ENCODE measurements at regions not wholly inside any gene's neighbourhood (a gene's known extent, or its start where the extent isn't known, plus 50 kb on each side); places are given as distances from the start of the nearest gene placed in this dataset.
"Not testable (repeated sequence)": the region's sequence is repeated elsewhere in the genome, so short reads cannot be mapped to it uniquely, and the experiment has no call there.

DNA sequence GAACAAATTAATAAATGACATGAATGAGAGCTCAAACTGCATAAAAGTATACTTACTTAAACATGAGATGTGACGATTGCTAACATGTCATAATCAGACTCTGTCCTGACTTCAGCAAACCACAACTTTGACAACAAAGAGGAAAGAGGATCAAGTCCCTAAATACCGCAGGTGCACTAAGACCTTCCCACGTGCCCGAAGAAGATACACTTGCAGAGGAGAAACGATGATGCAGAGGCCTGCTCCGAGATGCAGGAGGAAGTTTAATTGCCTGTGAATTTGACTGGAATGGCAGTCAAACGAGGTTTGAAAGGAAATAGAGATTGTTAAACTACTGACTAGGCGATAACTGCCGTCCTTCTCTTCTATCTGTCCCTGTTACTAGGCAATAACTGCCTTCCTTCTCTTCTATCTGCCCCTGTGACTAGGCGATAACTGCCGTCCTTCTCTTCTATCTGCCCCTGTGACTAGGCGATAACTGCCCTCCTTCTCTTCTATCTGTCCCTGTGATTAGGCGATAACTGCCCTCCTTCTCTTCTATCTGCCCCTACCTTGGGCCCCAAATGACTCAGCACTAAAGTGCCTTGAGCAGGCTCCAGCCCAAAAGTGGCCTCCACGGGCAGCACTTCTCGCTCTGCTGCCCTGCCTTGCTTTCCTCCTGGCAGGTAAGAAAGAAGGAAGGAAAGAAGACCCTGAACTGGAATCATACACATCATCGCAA is 2226.0 kb upstream of the DEFB115 start:
- DNase-seq (ENCODE audit: low spot score): not testable (repeated sequence)

GRCh38 chr20:29044239-29044638 is 2213.2 kb upstream of the DEFB115 start:
- not testable (repeated sequence) for DNase-seq (ENCODE audit: low spot score)

DNA sequence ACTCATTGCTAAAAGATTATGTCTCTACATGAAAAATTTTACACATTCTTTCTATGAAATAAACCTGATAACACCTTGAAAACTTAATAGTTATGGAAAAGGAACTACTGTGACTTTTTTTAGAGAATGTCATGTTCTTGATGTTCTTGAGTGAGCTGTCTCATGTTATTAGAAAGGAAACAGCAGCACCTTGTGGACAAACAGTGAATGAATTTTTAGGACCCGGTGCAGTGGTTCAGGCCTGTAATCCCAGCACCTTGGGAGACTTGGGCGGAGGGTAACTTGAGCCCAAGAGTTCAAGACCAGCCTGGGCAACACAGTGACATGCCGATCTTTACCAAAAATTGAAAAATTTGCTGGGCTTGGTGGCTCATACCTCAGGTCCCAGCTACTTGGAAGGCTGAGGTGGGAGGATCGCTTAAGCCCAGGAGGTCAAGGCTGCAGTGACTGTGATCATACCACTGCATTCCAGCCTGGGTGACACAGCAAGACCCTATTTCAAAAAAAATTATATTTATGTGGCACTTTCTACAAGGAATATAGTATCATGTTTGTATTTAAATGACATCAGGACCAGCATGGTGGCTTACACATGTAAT is 2207.4 kb upstream of the DEFB115 start:
- DNase-seq (ENCODE audit: low spot score): peak; percentile 48

GRCh38 chr20:29057866-29058484 is 2199.5 kb upstream of the DEFB115 start:
- DNase-seq (ENCODE audit: low spot score): not testable (repeated sequence)

DNA sequence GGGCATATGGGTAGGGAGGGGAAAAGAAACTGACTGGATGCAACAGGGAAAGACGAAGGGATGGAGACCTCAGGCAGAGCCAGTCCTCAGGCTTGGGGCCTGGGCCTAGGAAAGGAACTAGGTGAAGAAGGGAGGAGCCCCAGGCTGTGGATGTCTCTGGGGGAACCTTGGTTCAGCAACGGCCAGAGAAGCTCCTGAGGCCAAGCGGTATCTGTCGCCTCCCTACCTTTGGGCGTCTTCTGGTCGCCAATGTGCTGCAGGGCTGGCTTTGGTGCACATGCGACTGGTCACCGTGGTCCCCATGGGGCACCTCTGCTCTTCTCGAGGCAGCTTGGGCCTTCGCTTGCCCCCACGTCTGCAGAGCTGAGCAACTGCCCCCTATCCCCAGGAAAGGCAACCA is 2195.0 kb upstream of the DEFB115 start:
- not testable (repeated sequence) for DNase-seq (ENCODE audit: low spot score)

DNA sequence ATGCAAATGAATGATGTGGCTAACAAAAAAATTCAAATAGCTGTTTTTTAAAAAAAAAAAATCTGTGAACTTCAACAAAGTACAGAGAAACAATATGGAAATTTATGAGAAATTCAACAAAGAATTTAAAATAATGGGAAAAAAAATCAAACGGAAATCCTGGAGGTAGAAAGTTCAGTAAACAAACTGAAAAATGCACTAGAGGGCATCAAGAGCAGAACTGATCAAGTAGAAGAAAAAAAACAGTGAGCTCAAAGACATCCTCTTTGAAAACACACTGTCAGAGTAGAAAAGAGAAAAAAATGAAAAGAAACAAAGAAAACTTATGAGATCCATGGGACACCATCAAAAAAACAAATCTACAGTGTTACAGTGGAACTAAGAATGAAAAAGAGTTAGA is 2191.1 kb upstream of the DEFB115 start:
- DNase-seq (ENCODE audit: low spot score): not testable (repeated sequence)

- DNase-seq (ENCODE audit: low spot score): not testable (repeated sequence)
Observed at GRCh38 chr20:29073640-29074039, 2183.8 kb upstream of the DEFB115 start.

DNA sequence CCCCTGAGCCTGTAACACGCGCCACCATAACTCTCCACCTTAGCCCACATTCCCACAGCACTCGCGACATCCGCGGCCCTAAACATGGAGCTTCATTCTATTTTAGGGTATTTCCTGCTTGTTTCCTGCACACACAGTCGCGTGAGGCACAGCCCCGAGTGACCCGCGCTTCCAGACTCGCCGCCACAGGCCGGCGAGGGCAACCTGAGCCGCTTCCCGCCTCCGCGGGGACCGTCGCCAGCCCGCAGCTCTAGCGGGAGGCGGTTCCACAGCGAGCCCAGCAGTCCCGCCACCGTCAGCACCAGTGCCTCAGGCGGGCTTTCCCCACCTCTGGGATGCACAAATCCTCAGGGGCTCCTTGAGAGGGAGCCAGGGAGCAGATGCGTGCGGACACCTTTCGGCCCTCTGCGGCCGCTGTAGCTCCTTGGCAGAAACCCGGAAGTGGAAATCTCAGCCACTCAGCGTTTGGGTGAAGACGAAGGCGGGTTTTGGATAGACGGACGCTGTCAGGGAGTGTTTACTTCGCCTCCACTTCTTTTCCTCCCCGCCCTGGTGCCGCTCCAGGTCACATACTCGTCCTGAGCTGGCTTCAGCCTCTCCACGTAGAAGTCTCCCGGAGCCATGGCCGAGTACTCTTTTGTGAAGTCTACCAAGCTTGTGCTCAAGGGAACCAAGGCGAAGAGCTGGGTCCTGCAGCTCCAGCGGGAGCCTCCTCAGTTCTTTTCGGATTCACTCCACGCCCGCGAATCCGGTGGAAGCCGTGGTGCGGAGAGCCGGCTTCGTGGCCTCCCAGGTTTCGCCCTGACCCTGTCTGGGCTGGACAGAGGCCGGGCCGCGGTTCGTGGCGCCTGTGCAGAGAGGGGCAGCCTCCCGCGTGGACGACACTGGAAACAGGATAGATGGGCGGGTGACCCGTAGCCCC is 2177.4 kb upstream of the DEFB115 start:
- no peak for DNase-seq (ENCODE audit: low spot score)

DNA sequence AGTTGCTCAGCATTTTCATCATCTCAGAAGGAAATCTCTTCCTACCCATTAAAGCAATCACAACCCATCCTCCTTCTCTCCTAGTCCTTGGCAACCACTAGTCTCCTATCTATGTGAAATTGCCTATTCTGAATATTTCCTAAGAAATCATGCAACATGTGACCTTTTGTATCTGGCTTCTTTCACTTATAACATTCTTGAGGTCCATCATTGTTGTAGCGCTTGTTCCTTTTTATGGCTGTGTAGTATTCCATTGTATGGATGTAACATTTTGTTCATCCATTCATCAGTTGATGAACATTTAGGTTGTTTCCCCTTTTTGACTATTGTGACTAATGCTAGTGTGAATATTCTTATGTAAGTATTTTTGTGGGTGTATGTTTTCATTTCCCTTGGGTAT is 2175.8 kb upstream of the DEFB115 start:
- DNase-seq (ENCODE audit: low spot score): not testable (repeated sequence)

GRCh38 chr20:29085625-29086024 is 2171.8 kb upstream of the DEFB115 start:
- DNase-seq (ENCODE audit: low spot score): no peak

DNA sequence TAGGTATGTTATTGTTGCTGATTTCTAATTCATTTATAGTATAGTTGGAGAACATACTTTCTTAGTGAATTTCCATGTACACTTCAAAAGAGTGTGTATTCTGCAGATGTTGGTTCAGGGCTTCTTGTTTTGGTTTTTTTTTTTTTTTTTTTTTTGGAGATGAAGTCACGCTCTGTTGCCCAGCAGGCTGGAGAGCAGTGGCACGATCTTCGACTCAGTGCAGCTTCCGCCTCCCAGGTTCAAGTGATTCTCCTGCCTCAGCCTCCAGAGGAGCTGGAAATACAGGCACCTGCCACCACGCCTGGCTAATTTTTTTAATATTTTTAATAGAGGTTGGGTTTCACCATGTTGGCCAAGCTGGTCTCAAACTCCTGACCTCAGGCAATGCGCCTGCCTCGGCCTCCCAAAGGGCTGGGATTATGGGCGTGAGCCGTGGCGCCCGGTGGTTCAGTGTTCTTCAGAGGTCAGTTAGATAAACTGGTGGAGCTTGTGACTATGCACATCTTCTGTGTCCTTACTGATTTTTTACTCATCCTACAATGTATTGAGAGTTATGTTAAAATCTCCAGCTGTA is 2171.2 kb upstream of the DEFB115 start:
- not testable (repeated sequence) for DNase-seq (ENCODE audit: low spot score)

- no peak for DNase-seq (ENCODE audit: low spot score)
Observed at GRCh38 chr20:29086938-29087337, 2170.5 kb upstream of the DEFB115 start.

DNA sequence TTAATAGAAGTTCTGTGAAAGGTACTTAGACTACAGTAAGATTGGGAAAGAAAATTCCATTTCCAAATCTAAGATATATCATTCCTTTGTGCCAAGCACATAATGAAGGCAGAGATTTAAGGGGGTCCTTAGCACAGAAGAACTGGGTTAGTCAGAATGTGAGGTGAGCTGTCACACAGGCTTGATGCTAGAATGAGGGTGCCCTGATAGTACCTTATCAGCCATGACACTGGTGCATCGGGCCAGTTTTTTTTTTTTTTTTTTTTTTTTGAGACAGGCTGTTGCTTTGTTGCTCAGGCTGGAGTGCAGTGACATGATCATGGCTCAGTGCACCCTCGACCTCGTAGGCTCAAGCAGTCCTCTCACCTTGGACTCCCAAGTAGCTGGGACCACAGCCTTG is 2169.6 kb upstream of the DEFB115 start:
- not testable (repeated sequence) for DNase-seq (ENCODE audit: low spot score)

- not testable (repeated sequence) for DNase-seq (ENCODE audit: low spot score)
Observed at GRCh38 chr20:29088472-29088871, 2169.0 kb upstream of the DEFB115 start.

GRCh38 chr20:29089409-29089808 is 2168.1 kb upstream of the DEFB115 start:
- DNase-seq (ENCODE audit: low spot score): not testable (repeated sequence)

- not testable (repeated sequence) for DNase-seq (ENCODE audit: low spot score)
Observed at GRCh38 chr20:29093958-29094357, 2163.5 kb upstream of the DEFB115 start.

DNA sequence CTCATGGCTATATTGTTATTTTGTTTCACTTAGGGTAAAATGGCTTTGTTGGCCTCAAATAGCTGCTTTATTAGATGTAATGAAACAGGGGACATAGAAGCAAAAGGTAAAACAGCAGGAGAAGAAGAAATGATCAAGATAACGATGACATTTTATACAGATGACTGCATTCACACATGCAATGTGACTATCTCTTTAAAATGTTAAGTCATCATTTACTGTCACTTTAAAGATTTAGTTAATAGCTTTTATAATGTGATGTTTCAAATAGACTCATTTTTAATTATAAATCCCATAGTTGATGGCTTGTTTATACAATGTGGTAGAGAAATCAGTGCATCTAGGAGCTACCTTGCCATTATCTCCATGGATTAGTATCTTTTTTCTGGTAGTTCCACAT is 2160.8 kb upstream of the DEFB115 start:
- not testable (repeated sequence) for DNase-seq (ENCODE audit: low spot score)

GRCh38 chr20:29107884-29108283 is 2149.6 kb upstream of the DEFB115 start:
- DNase-seq (ENCODE audit: low spot score): not testable (repeated sequence)

DNA sequence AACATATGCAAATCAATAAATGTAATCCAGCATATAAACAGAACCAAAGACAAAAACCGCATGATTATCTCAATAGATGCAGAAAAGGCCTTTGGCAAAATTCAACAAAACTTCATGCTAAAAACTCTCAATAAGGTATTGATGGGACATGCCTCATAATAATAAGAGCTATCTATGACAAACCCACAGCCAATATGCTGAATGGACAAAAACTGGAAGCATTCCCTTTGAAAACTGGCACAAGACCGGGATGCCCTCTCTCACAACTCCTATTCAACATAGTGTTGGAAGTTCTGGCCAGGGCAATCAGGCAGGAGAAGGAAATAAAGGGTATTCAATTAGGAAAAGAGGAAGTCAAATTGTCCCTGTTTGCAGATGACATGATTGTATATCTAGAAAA is 2148.1 kb upstream of the DEFB115 start:
- not testable (repeated sequence) for DNase-seq (ENCODE audit: low spot score)

- DNase-seq (ENCODE audit: low spot score): not testable (repeated sequence)
Observed at GRCh38 chr20:29115097-29115496, 2142.4 kb upstream of the DEFB115 start.

DNA sequence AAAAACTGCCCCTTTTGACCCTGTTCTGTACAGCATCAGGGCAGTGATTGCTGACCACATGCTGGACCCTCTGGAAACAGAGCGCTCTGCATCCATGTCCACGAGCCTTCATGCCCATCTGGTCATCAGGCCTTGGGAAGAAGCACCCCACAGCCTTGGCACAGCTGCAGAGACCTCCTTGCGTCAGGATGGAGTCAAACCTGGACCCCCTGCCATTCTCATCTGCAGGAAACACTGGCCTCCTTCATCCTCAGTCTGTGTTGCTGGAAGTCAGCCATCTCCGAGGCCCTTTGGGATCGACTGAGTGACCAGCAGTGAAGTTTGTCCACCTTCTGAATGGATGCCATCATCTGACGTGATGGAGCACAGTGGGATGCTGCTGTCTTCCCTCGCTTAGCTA is 2138.3 kb upstream of the DEFB115 start:
- DNase-seq (ENCODE audit: low spot score): no peak

DNA sequence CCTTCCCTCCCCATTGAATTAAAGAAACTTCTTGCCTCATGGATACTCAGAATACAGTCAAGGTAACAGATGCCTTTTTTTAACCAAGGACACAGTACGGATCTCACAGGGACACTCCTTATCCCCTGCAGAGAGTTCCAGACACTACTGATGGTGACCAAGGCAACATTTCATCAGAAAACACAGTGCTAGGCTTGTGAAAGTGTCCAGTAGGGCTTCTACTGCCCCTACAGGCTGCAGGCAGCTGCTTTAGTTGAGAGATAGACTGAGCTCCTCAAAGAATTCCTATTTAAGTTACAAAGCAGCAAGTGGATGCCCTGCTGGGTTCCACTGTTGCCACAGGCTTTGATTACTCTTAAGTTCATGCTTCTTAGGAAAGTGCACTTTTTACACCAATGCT is 2137.8 kb upstream of the DEFB115 start:
- DNase-seq (ENCODE audit: low spot score): not testable (repeated sequence)

All from Ammon's horn (tissue), 1 donor.